ENCODE measurements at regions not wholly inside any gene's neighbourhood (a gene's known extent, or its start where the extent isn't known, plus 50 kb on each side); places are given as distances from the start of the nearest gene placed in this dataset.

GRCh38 chr4:133046156-133046555, 102.9 kb upstream of the PCDH10 start:
- POLR2A ChIA-PET = no interaction called here
- no peak for TF ChIP-seq CTCF (IDR thresholded peaks at IDR 0.05; ENCODE audit: insufficient read depth, low read depth, low read length)

GRCh38 chr4:133058701-133059100, 90.4 kb upstream of the PCDH10 start:
- POLR2A ChIA-PET = no interaction called here
- no peak for TF ChIP-seq CTCF (IDR thresholded peaks at IDR 0.05; ENCODE audit: insufficient read depth, low read depth, low read length)
- Histone ChIP-seq H3K36me3 (ENCODE audit: control insufficient read depth, insufficient read depth, low read length) (no peaks in the 10 kb centered on the region), H3K4me3 (ENCODE audit: low read depth, low read length) (no peak overlapping the region), H3K27me3 (ENCODE audit: control insufficient read depth, insufficient read depth, low read length) (no peaks in the 10 kb centered on the region)
- DNase-seq (ENCODE audit: low read depth) = no peak
- CTCF ChIA-PET = no interaction called here

More at GRCh38 chr4:133046156-133046555, 102.9 kb upstream of the PCDH10 start:
- H3K4me3 ChIP-seq (ENCODE audit: low read depth, low read length) = no peak overlapping the region
- no peaks in the 10 kb centered on the region for H3K27me3 ChIP-seq (ENCODE audit: control insufficient read depth, insufficient read depth, low read length)
- no peaks in the 10 kb centered on the region for H3K36me3 ChIP-seq (ENCODE audit: control insufficient read depth, insufficient read depth, low read length)
- no peak for DNase-seq (ENCODE audit: low read depth)
- CTCF ChIA-PET = no interaction called here

GRCh38 chr4:133059117-133059516, 90.0 kb upstream of the PCDH10 start:
- no peak for TF ChIP-seq CTCF (IDR thresholded peaks at IDR 0.05; ENCODE audit: insufficient read depth, low read depth, low read length)

GRCh38 chr4:133062851-133063250, 86.2 kb upstream of the PCDH10 start:
- no peaks in the 10 kb centered on the region for H3K27me3 ChIP-seq (ENCODE audit: control insufficient read depth, insufficient read depth, low read length)
- TF ChIP-seq CTCF (IDR thresholded peaks at IDR 0.05; ENCODE audit: insufficient read depth, low read depth, low read length) = no peak
- no peak for DNase-seq (ENCODE audit: low read depth)
- H3K36me3 ChIP-seq (ENCODE audit: control insufficient read depth, insufficient read depth, low read length) = no peaks in the 10 kb centered on the region
- H3K4me3 ChIP-seq (ENCODE audit: low read depth, low read length) = no peak overlapping the region
- CTCF ChIA-PET = no interaction called here
- POLR2A ChIA-PET = no interaction called here

More at GRCh38 chr4:133059117-133059516, 90.0 kb upstream of the PCDH10 start:
- CTCF ChIA-PET = no interaction called here
- Histone ChIP-seq H3K4me3 (ENCODE audit: low read depth, low read length) (no peak overlapping the region), H3K27me3 (ENCODE audit: control insufficient read depth, insufficient read depth, low read length) (no peaks in the 10 kb centered on the region), H3K36me3 (ENCODE audit: control insufficient read depth, insufficient read depth, low read length) (no peaks in the 10 kb centered on the region)
- no peak for DNase-seq (ENCODE audit: low read depth)
- POLR2A ChIA-PET = no interaction called here

GRCh38 chr4:133068083-133068482, 81.0 kb upstream of the PCDH10 start:
- ChIA-PET CTCF (no interaction called here), POLR2A (no interaction called here)
- DNase-seq (ENCODE audit: low read depth) = no peak
- Histone ChIP-seq H3K27me3 (ENCODE audit: control insufficient read depth, insufficient read depth, low read length) (no peaks in the 10 kb centered on the region), H3K36me3 (ENCODE audit: control insufficient read depth, insufficient read depth, low read length) (no peaks in the 10 kb centered on the region), H3K4me3 (ENCODE audit: low read depth, low read length) (no peak overlapping the region)
- TF ChIP-seq CTCF (IDR thresholded peaks at IDR 0.05; ENCODE audit: insufficient read depth, low read depth, low read length) = no peak
